ENCODE measurements at regions not wholly inside any gene's neighbourhood (a gene's known extent, or its start where the extent isn't known, plus 50 kb on each side); places are given as distances from the start of the nearest gene placed in this dataset.

- H3K9me3 Mint-ChIP-seq, result no peaks in the 10 kb centered on the region
- ATAC-seq (no peak), DNase-seq (no peak)
- H3K27ac Mint-ChIP-seq, result no peak overlapping the region
- H3K27me3 Mint-ChIP-seq, result no peaks in the 10 kb centered on the region
- no peaks in the 10 kb centered on the region for H3K4me1 Mint-ChIP-seq
- no peak overlapping the region for H3K4me3 Mint-ChIP-seq
- no peaks in the 10 kb centered on the region for H3K36me3 Mint-ChIP-seq (ENCODE audit: low read depth)
These were observed 345.6 kb downstream of the SLC16A7 start for GRCh38 chr12:59941461-59941860.

GRCh38 chr12:59944177-59944576, 348.3 kb downstream of the SLC16A7 start:
- no peaks in the 10 kb centered on the region for H3K4me1 Mint-ChIP-seq
- DNase-seq, result no peak
- H3K4me3 Mint-ChIP-seq, result no peak overlapping the region
- H3K9me3 Mint-ChIP-seq, result no peaks in the 10 kb centered on the region
- H3K36me3 Mint-ChIP-seq (ENCODE audit: low read depth), result no peaks in the 10 kb centered on the region
- no peaks in the 10 kb centered on the region for H3K27me3 Mint-ChIP-seq
- no peak overlapping the region for H3K27ac Mint-ChIP-seq
- ATAC-seq, result no peak

- Mint-ChIP-seq H3K4me1 (no peaks in the 10 kb centered on the region), H3K27me3 (no peaks in the 10 kb centered on the region), H3K27ac (no peak overlapping the region), H3K36me3 (ENCODE audit: low read depth) (no peaks in the 10 kb centered on the region), H3K4me3 (no peak overlapping the region), H3K9me3 (no peaks in the 10 kb centered on the region)
- ATAC-seq (no peak), DNase-seq (no peak)
These were observed 350.8 kb downstream of the SLC16A7 start for GRCh38 chr12:59946635-59947034.

GRCh38 chr12:59963546-59963945, 367.7 kb downstream of the SLC16A7 start:
- ATAC-seq, result no peak

GRCh38 chr12:59972905-59973304, 377.1 kb downstream of the SLC16A7 start:
- ATAC-seq (no peak), DNase-seq (no peak)
- Mint-ChIP-seq H3K27ac (no peak overlapping the region), H3K4me1 (no peaks in the 10 kb centered on the region), H3K27me3 (no peaks in the 10 kb centered on the region), H3K4me3 (no peak overlapping the region), H3K9me3 (peaks cover 5% of the 10 kb centered on the region), H3K36me3 (ENCODE audit: low read depth) (peaks cover 3% of the 10 kb centered on the region)

More at GRCh38 chr12:59963546-59963945, 367.7 kb downstream of the SLC16A7 start:
- H3K9me3 Mint-ChIP-seq, result peaks cover 15% of the 10 kb centered on the region
- H3K4me3 Mint-ChIP-seq, result no peak overlapping the region
- no peak overlapping the region for H3K27ac Mint-ChIP-seq
- H3K27me3 Mint-ChIP-seq, result no peaks in the 10 kb centered on the region
- peaks cover 3% of the 10 kb centered on the region for H3K36me3 Mint-ChIP-seq (ENCODE audit: low read depth)
- DNase-seq, result no peak
- H3K4me1 Mint-ChIP-seq, result no peaks in the 10 kb centered on the region

- H3K9me3 Mint-ChIP-seq, result peaks cover under 1% of the 10 kb centered on the region
- H3K27me3 Mint-ChIP-seq, result no peaks in the 10 kb centered on the region
- no peaks in the 10 kb centered on the region for H3K4me1 Mint-ChIP-seq
- H3K27ac Mint-ChIP-seq, result no peak overlapping the region
- no peak overlapping the region for H3K4me3 Mint-ChIP-seq
- DNase-seq, result no peak
- ATAC-seq, result no peak
- H3K36me3 Mint-ChIP-seq (ENCODE audit: low read depth), result no peaks in the 10 kb centered on the region
These were observed 377.7 kb downstream of the SLC16A7 start for GRCh38 chr12:59973515-59973914.

GRCh38 chr12:59977779-59978178, 381.9 kb downstream of the SLC16A7 start:
- H3K4me1 Mint-ChIP-seq, result no peaks in the 10 kb centered on the region
- ATAC-seq (no peak), DNase-seq (no peak)
- no peaks in the 10 kb centered on the region for H3K9me3 Mint-ChIP-seq
- no peaks in the 10 kb centered on the region for H3K27me3 Mint-ChIP-seq
- no peak overlapping the region for H3K27ac Mint-ChIP-seq
- no peak overlapping the region for H3K4me3 Mint-ChIP-seq
- H3K36me3 Mint-ChIP-seq (ENCODE audit: low read depth), result no peaks in the 10 kb centered on the region

GRCh38 chr12:59980476-59980875, 384.6 kb downstream of the SLC16A7 start:
- Mint-ChIP-seq H3K4me3 (no peak overlapping the region), H3K27ac (no peak overlapping the region), H3K27me3 (no peaks in the 10 kb centered on the region), H3K4me1 (no peaks in the 10 kb centered on the region), H3K36me3 (ENCODE audit: low read depth) (no peaks in the 10 kb centered on the region), H3K9me3 (no peaks in the 10 kb centered on the region)
- no peak for ATAC-seq
- no peak for DNase-seq

- Mint-ChIP-seq H3K36me3 (ENCODE audit: low read depth) (no peaks in the 10 kb centered on the region), H3K9me3 (no peaks in the 10 kb centered on the region), H3K27me3 (no peaks in the 10 kb centered on the region), H3K4me3 (no peak overlapping the region), H3K27ac (no peak overlapping the region), H3K4me1 (no peaks in the 10 kb centered on the region)
- DNase-seq (no peak), ATAC-seq (no peak)
These were observed 403.5 kb downstream of the SLC16A7 start for GRCh38 chr12:59999291-59999690.

- no peak overlapping the region for H3K27ac Mint-ChIP-seq
- no peaks in the 10 kb centered on the region for H3K4me1 Mint-ChIP-seq
- H3K27me3 Mint-ChIP-seq, result no peaks in the 10 kb centered on the region
- no peak overlapping the region for H3K4me3 Mint-ChIP-seq
- H3K9me3 Mint-ChIP-seq, result no peaks in the 10 kb centered on the region
- DNase-seq, result no peak
- H3K36me3 Mint-ChIP-seq (ENCODE audit: low read depth), result no peaks in the 10 kb centered on the region
- no peak for ATAC-seq
These were observed 414.7 kb downstream of the SLC16A7 start for GRCh38 chr12:60010486-60010885.

- no peaks in the 10 kb centered on the region for H3K4me1 Mint-ChIP-seq
- no peak overlapping the region for H3K27ac Mint-ChIP-seq
- no peak for DNase-seq
- ATAC-seq, result no peak
- H3K4me3 Mint-ChIP-seq, result no peak overlapping the region
- no peaks in the 10 kb centered on the region for H3K27me3 Mint-ChIP-seq
- no peaks in the 10 kb centered on the region for H3K9me3 Mint-ChIP-seq
- H3K36me3 Mint-ChIP-seq (ENCODE audit: low read depth), result no peaks in the 10 kb centered on the region
These were observed 416.8 kb downstream of the SLC16A7 start for GRCh38 chr12:60012659-60013058.

- ATAC-seq (no peak), DNase-seq (no peak)
- H3K36me3 Mint-ChIP-seq (ENCODE audit: low read depth), result no peaks in the 10 kb centered on the region
- no peak overlapping the region for H3K27ac Mint-ChIP-seq
- peaks cover 4% of the 10 kb centered on the region for H3K9me3 Mint-ChIP-seq
- no peaks in the 10 kb centered on the region for H3K4me1 Mint-ChIP-seq
- H3K4me3 Mint-ChIP-seq, result no peak overlapping the region
- no peaks in the 10 kb centered on the region for H3K27me3 Mint-ChIP-seq
These were observed 418.6 kb downstream of the SLC16A7 start for GRCh38 chr12:60014436-60014835.

GRCh38 chr12:60020068-60020467, 424.2 kb downstream of the SLC16A7 start:
- no peak overlapping the region for H3K27ac Mint-ChIP-seq
- H3K4me1 Mint-ChIP-seq, result no peaks in the 10 kb centered on the region
- ATAC-seq (no peak), DNase-seq (no peak)
- H3K27me3 Mint-ChIP-seq, result no peaks in the 10 kb centered on the region
- H3K36me3 Mint-ChIP-seq (ENCODE audit: low read depth), result no peaks in the 10 kb centered on the region
- H3K4me3 Mint-ChIP-seq, result no peak overlapping the region
- H3K9me3 Mint-ChIP-seq, result peaks cover 5% of the 10 kb centered on the region

- no peaks in the 10 kb centered on the region for H3K36me3 Mint-ChIP-seq (ENCODE audit: low read depth)
- no peak overlapping the region for H3K27ac Mint-ChIP-seq
- ATAC-seq, result no peak
- DNase-seq, result no peak
- no peaks in the 10 kb centered on the region for H3K27me3 Mint-ChIP-seq
- peaks cover 5% of the 10 kb centered on the region for H3K9me3 Mint-ChIP-seq
- no peak overlapping the region for H3K4me3 Mint-ChIP-seq
- no peaks in the 10 kb centered on the region for H3K4me1 Mint-ChIP-seq
These were observed 425.4 kb downstream of the SLC16A7 start for GRCh38 chr12:60021235-60021634.

GRCh38 chr12:60027266-60027665, 431.4 kb downstream of the SLC16A7 start:
- H3K4me3 Mint-ChIP-seq, result no peak overlapping the region
- peaks cover 4% of the 10 kb centered on the region for H3K9me3 Mint-ChIP-seq
- H3K4me1 Mint-ChIP-seq, result no peaks in the 10 kb centered on the region
- ATAC-seq (no peak), DNase-seq (no peak)
- H3K36me3 Mint-ChIP-seq (ENCODE audit: low read depth), result no peaks in the 10 kb centered on the region
- H3K27ac Mint-ChIP-seq, result no peak overlapping the region
- no peaks in the 10 kb centered on the region for H3K27me3 Mint-ChIP-seq

GRCh38 chr12:60034147-60034546, 438.3 kb downstream of the SLC16A7 start:
- H3K4me3 Mint-ChIP-seq, result no peak overlapping the region
- H3K27ac Mint-ChIP-seq, result no peak overlapping the region
- no peaks in the 10 kb centered on the region for H3K27me3 Mint-ChIP-seq
- DNase-seq (no peak), ATAC-seq (no peak)
- no peaks in the 10 kb centered on the region for H3K36me3 Mint-ChIP-seq (ENCODE audit: low read depth)
- peaks cover 15% of the 10 kb centered on the region for H3K9me3 Mint-ChIP-seq
- no peaks in the 10 kb centered on the region for H3K4me1 Mint-ChIP-seq
